Endothelial cell of umbilical vein (primary cell): ENCODE measurements at regions not wholly inside any gene's neighbourhood (a gene's known extent, or its start where the extent isn't known, plus 50 kb on each side); places are given as distances from the start of the nearest gene placed in this dataset.

Experiments used
- BruUV-seq: library from RNA; stranded (reverse); fragments of 400-500 nt; replicated peaks from 2 replicates; lab custom pipeline; 2021; lab: Mats Ljungman, UMichigan
- CTCF ChIA-PET: fragments of 300-600, 350-600 bp; sonication (Branson Sonifier 250); formaldehyde crosslinking; loops from one replicate; lab custom pipeline; 2021; ENCODE audit warnings: antibody characterized with exemption, inconsistent platforms; lab: Charles Lee
- POLR2A ChIA-PET: fragments of 300-600, 350-600 bp; sonication (Branson Sonifier 250); formaldehyde crosslinking; loops from one replicate; lab custom pipeline; 2021; ENCODE audit warnings: antibody characterized with exemption, inconsistent platforms; lab: Charles Lee
- DNase-seq: peaks from one replicate; pipeline ENCODE4 v3.0.0-alpha.2; 2011; ENCODE audit warnings: low read depth, low spot score
- FAIRE-seq: peaks from 2 replicates; lab custom pipeline; 2011; peaks lifted over from hg19 to GRCh38; lab: Jason Lieb, UNC
- H2AFZ ChIP-seq: 2 replicates; pipeline ENCODE4 v1.6.0; 2012; ENCODE audit warnings: low read depth, low read length, control low read depth, inconsistent platforms
- H3K27ac ChIP-seq: 2 replicates; pipeline ENCODE4 v1.5.1; 2011; ENCODE audit warnings: low read depth, mild to moderate bottlenecking, control low read depth, low read length, moderate library complexity; ENCODE audit not compliant: insufficient read depth
- H3K27me3 ChIP-seq, 2 experiments: 2 replicates each; pipeline versions ENCODE4 v1.6.0 to v1.6.1; 2011; ENCODE audit warnings: low read length in 2 of 2, mixed read lengths in 1 of 2; ENCODE audit not compliant: control insufficient read depth in 2 of 2, insufficient read depth in 2 of 2
- H3K36me3 ChIP-seq, 2 experiments: 2 replicates in 1 of 2; 3 replicates in 1 of 2; pipeline ENCODE4 v1.5.1; 2011; ENCODE audit warnings: low read length in 2 of 2, mild to moderate bottlenecking in 1 of 2, moderate library complexity in 1 of 2; ENCODE audit not compliant: control insufficient read depth in 2 of 2, insufficient read depth in 2 of 2; ENCODE audit errors: extremely low read depth in 1 of 2
- H3K4me1 ChIP-seq: 3 replicates; pipeline ENCODE4 v1.5.1; 2011; ENCODE audit warnings: mild to moderate bottlenecking, low read length; ENCODE audit not compliant: control insufficient read depth, insufficient read depth; ENCODE audit errors: extremely low read depth
- H3K4me2 ChIP-seq: 2 replicates; pipeline ENCODE4 v1.6.1; 2011; ENCODE audit warnings: low read length, control low read depth, mixed read lengths; ENCODE audit not compliant: insufficient read depth
- H3K4me3 ChIP-seq, 3 experiments: fragments of 200-600 bp in 1 of 3; sonication (generic), shearing (Covaris generic) in 1 of 3; replicated peaks in 1 of 3; 2 replicates each; pipeline ENCODE4 v1.5.1; 2011 to 2016; ENCODE audit warnings: control low read depth in 3 of 3, low read length in 3 of 3, mild to moderate bottlenecking in 2 of 3, inconsistent platforms in 1 of 3, low read depth in 1 of 3, moderate library complexity in 1 of 3; ENCODE audit not compliant: insufficient read depth in 1 of 3
- H3K79me2 ChIP-seq: 2 replicates; pipeline ENCODE4 v1.6.0; 2012; ENCODE audit warnings: low read length, inconsistent platforms; ENCODE audit not compliant: control insufficient read depth, insufficient read depth
- H3K9ac ChIP-seq: replicated peaks from 2 replicates; pipeline ENCODE3; 2011; ENCODE audit warnings: low read length, control low read depth; ENCODE audit not compliant: insufficient read depth; ENCODE audit errors: extremely low read depth
- H3K9me1 ChIP-seq: replicated peaks from 3 replicates; pipeline ENCODE4 v1.6.0; 2011; ENCODE audit warnings: mild to moderate bottlenecking, low read length; ENCODE audit not compliant: control insufficient read depth, insufficient read depth; ENCODE audit errors: extremely low read depth
- H3K9me3 ChIP-seq: replicated peaks from 2 replicates; pipeline ENCODE4 v1.5.1; 2012; ENCODE audit warnings: low read length, inconsistent platforms; ENCODE audit not compliant: control insufficient read depth, insufficient read depth
- H4K20me1 ChIP-seq: replicated peaks from 2 replicates; pipeline ENCODE3; 2011; ENCODE audit warnings: mild to moderate bottlenecking, low read length; ENCODE audit not compliant: control insufficient read depth, insufficient read depth; ENCODE audit errors: extremely low read depth
- EZH2 ChIP-seq: IDR thresholded peaks from 2 replicates; pipeline ENCODE4 v1.6.1; 2012; ENCODE audit warnings: borderline replicate concordance, low read depth, mild to moderate bottlenecking, moderate library complexity, low read length, inconsistent platforms; ENCODE audit not compliant: severe bottlenecking
- FOS ChIP-seq: IDR thresholded peaks from 2 replicates; pipeline ENCODE4 v1.6.1; 2011; ENCODE audit warnings: mild to moderate bottlenecking, low read length, moderate library complexity, borderline replicate concordance; ENCODE audit not compliant: insufficient read depth
- GATA2 ChIP-seq: IDR thresholded peaks from 2 replicates; pipeline ENCODE4 v1.7.0; 2011; ENCODE audit warnings: low read depth, mild to moderate bottlenecking, moderate library complexity, mixed read lengths, low read length; ENCODE audit not compliant: insufficient read length, insufficient read depth
- JUN ChIP-seq: IDR thresholded peaks from 2 replicates; pipeline ENCODE4 v1.6.1; 2011; ENCODE audit warnings: borderline replicate concordance, low read depth; ENCODE audit not compliant: insufficient read length, insufficient read depth
- MAX ChIP-seq: IDR thresholded peaks from 2 replicates; pipeline ENCODE4 v1.6.1; 2011; ENCODE audit not compliant: insufficient read depth, insufficient read length
- MYC ChIP-seq: IDR thresholded peaks from one replicate; pipeline ENCODE4 v1.6.1; 2011; ENCODE audit warnings: mild to moderate bottlenecking, low read depth, low read length
- POLR2A ChIP-seq: IDR thresholded peaks from 2 replicates; pipeline ENCODE4 v1.6.1; 2012; ENCODE audit warnings: low read depth, mild to moderate bottlenecking, control low read depth, low read length
- POLR2AphosphoS5 ChIP-seq: IDR thresholded peaks from 2 replicates; pipeline ENCODE4 v1.6.1; 2012; ENCODE audit warnings: low read depth, mild to moderate bottlenecking, control low read depth, low read length, moderate library complexity; ENCODE audit not compliant: insufficient read depth
- dilution Hi-C: fragments of 300-500 bp; cut with MboI; formaldehyde crosslinking; loops from one replicate; pipeline ENCODE4 v1.15.0; 2019; ENCODE audit warnings: low sequenced_read_pairs; ENCODE audit not compliant: extremely low pct_ligation_motif_present
- intact Hi-C: fragments of 100-400 bp; cut with micrococcal nuclease; formaldehyde crosslinking; loops from one replicate; pipeline ENCODE4 v1.10.0; 2022
- TF ChIP-seq, protein P1 (sequence below), 2 donors: IDR thresholded peaks; 1 replicate in 1 of 2; 2 replicates in 1 of 2; pipeline ENCODE4 v1.5.1; 2011; ENCODE audit warnings: low read length in 2 of 2, mild to moderate bottlenecking in 2 of 2, moderate library complexity in 2 of 2, control low read depth in 1 of 2, inconsistent platforms in 1 of 2, low read depth in 1 of 2; ENCODE audit not compliant: insufficient read depth in 1 of 2; ENCODE audit errors: extremely low read depth in 1 of 2

GRCh38 chr2:134154246-134154645 lies 99.6 kb upstream of the MGAT5 start:
- POLR2A ChIA-PET: no interaction called here

DNA sequence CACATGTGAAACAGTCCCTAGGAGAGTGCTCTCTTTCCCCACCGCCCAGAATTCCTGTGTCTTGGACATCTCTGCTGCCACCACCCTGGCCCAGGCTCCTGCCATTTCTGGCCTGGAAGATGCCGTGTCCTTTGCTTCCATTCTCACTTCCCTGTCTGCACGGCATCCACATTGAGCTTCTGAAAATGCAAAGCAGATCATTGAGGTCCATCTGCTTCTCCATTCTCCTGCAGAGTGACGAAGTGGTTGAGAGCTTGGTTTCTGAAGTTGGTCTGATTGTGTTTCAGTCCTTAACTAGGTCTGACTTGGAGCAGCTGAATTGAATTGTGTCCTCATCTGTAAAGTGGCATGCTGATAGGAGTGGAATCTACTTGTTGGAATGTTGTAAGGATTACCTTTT lies 98.7 kb upstream of the MGAT5 start:
- Histone ChIP-seq H4K20me1 (no peaks in the 10 kb centered on the region), H3K4me3 (no peak overlapping the region), H3K4me1 (peaks cover 8% of the 10 kb centered on the region), H3K79me2 (peaks cover 9% of the 10 kb centered on the region), H3K4me2 (no peak overlapping the region), H3K9me3 (no peaks in the 10 kb centered on the region), H3K27ac (no peak overlapping the region), H3K27me3 (no peaks in the 10 kb centered on the region), H2AFZ (no peak overlapping the region), H3K9ac (no peak overlapping the region), H3K36me3 (no peaks in the 10 kb centered on the region), H3K9me1 (no peaks in the 10 kb centered on the region)
- FAIRE-seq (no peak), DNase-seq (no peak)
- POLR2A ChIA-PET: no interaction called here
- CTCF ChIA-PET: interaction anchor here (0.9 to 1.7 kb wide), 7 partner anchors 12 to 268 kb away, joined by 3 to 7 read pairs (median 3); no protein-coding TSS in a partner anchor
- TF ChIP-seq MAX (no peak), FOS (no peak), POLR2AphosphoS5 (no peak), MYC (no peak), JUN (no peak), POLR2A (no peak), EZH2 (no peak), GATA2 (no peak)
- TF ChIP-seq, protein P1, sequence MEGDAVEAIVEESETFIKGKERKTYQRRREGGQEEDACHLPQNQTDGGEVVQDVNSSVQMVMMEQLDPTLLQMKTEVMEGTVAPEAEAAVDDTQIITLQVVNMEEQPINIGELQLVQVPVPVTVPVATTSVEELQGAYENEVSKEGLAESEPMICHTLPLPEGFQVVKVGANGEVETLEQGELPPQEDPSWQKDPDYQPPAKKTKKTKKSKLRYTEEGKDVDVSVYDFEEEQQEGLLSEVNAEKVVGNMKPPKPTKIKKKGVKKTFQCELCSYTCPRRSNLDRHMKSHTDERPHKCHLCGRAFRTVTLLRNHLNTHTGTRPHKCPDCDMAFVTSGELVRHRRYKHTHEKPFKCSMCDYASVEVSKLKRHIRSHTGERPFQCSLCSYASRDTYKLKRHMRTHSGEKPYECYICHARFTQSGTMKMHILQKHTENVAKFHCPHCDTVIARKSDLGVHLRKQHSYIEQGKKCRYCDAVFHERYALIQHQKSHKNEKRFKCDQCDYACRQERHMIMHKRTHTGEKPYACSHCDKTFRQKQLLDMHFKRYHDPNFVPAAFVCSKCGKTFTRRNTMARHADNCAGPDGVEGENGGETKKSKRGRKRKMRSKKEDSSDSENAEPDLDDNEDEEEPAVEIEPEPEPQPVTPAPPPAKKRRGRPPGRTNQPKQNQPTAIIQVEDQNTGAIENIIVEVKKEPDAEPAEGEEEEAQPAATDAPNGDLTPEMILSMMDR (IDR thresholded peaks at IDR 0.05; ENCODE audit: extremely low read depth in 1 of 2, insufficient read depth in 1 of 2, low read depth in 1 of 2, low read length in 2 of 2): no peak
- dilution Hi-C loops (no loop called here), intact Hi-C loops (no loop called here)
- no TSS peak for BruUV-seq

More at GRCh38 chr2:134154246-134154645, 99.6 kb upstream of the MGAT5 start:
- Histone ChIP-seq H3K36me3 (no peaks in the 10 kb centered on the region), H3K4me3 (no peak overlapping the region), H3K9ac (no peak overlapping the region), H3K9me1 (no peaks in the 10 kb centered on the region), H3K27me3 (no peaks in the 10 kb centered on the region), H3K4me2 (no peak overlapping the region), H3K9me3 (no peaks in the 10 kb centered on the region), H3K79me2 (peaks cover 6% of the 10 kb centered on the region), H3K27ac (no peak overlapping the region), H4K20me1 (no peaks in the 10 kb centered on the region), H3K4me1 (peaks cover 8% of the 10 kb centered on the region), H2AFZ (no peak overlapping the region)
- CTCF ChIA-PET: interaction anchor here (1.3 to 1.5 kb wide), 2 partner anchors 13 to 267 kb away, joined by 3 to 4 read pairs; no protein-coding TSS in a partner anchor
- BruUV-seq: no TSS peak
- TF ChIP-seq POLR2AphosphoS5 (no peak), FOS (no peak), GATA2 (no peak), POLR2A (no peak), JUN (no peak), EZH2 (no peak), MYC (no peak)
- dilution Hi-C loops: no loop called here
- DNase-seq: peak; percentile 46
- intact Hi-C loops: no loop called here
- peak; percentile 8 for FAIRE-seq
